ENCODE measurements at regions not wholly inside any gene's neighbourhood (a gene's known extent, or its start where the extent isn't known, plus 50 kb on each side); places are given as distances from the start of the nearest gene placed in this dataset.

GRCh38 chr6:13868236-13868635, 53.9 kb upstream of the MCUR1 start:
- TF ChIP-seq TAF1 (IDR thresholded peaks at IDR 0.05; ENCODE audit: low read depth) = no peak
- no peak for TF ChIP-seq EP300 (IDR thresholded peaks at IDR 0.05; ENCODE audit: borderline replicate concordance)
- TF ChIP-seq YY1 (IDR thresholded peaks at IDR 0.05; ENCODE audit: low read depth) = no peak
- no peak for TF ChIP-seq RAD21 (IDR thresholded peaks at IDR 0.05; ENCODE audit: low read depth)
- no peak for TF ChIP-seq MAX (IDR thresholded peaks at IDR 0.05)
- no peak for TF ChIP-seq REST (IDR thresholded peaks at IDR 0.05; ENCODE audit: low read depth)
- TF ChIP-seq CEBPB (IDR thresholded peaks at IDR 0.05) = no peak
- TF ChIP-seq FOXM1 (IDR thresholded peaks at IDR 0.05; ENCODE audit: borderline replicate concordance, low read depth) = no peak
- no peak for TF ChIP-seq EGR1 (IDR thresholded peaks at IDR 0.05)

All from Ishikawa (cell line).